GM21576 (cell line): ENCODE measurements at regions not wholly inside any gene's neighbourhood (a gene's known extent, or its start where the extent isn't known, plus 50 kb on each side); places are given as distances from the start of the nearest gene placed in this dataset.
"Not testable (repeated sequence)": the region's sequence is repeated elsewhere in the genome, so short reads cannot be mapped to it uniquely, and the experiment has no call there.

Source experiments
- ATAC-seq: cut with Tn5 transposase; IDR thresholded peaks from one replicate; pipeline ENCODE4 v1.9.1; 2021; ENCODE audit warnings: mild to moderate bottlenecking, moderate library complexity; ENCODE audit not compliant: unreplicated experiment

GRCh38 chr1:30147188-30147587, 576.2 kb downstream of the MATN1 start:
- no peak for ATAC-seq

- ATAC-seq = no peak
Observed at GRCh38 chr1:30146448-30146847, 576.9 kb downstream of the MATN1 start.

- ATAC-seq = no peak
Observed at GRCh38 chr1:30145723-30146303, 577.6 kb downstream of the MATN1 start.

GRCh38 chr1:30144831-30145230, 578.6 kb downstream of the MATN1 start:
- ATAC-seq = no peak

- no peak for ATAC-seq
Observed at GRCh38 chr1:30143517-30143916, 579.9 kb downstream of the MATN1 start.

GRCh38 chr1:30140566-30140965, 582.8 kb downstream of the MATN1 start:
- no peak for ATAC-seq

- no peak for ATAC-seq
Observed at GRCh38 chr1:30138891-30139290, 584.5 kb downstream of the MATN1 start.

GRCh38 chr1:30137001-30137400, 586.4 kb downstream of the MATN1 start:
- ATAC-seq = no peak

GRCh38 chr1:30135698-30136097, 587.7 kb downstream of the MATN1 start:
- ATAC-seq = no peak

- ATAC-seq = no peak
Observed at GRCh38 chr1:30134466-30135217, 588.7 kb downstream of the MATN1 start.

- ATAC-seq = no peak
Observed at GRCh38 chr1:30133414-30134055, 589.9 kb downstream of the MATN1 start.

- ATAC-seq = no peak
Observed at GRCh38 chr1:30132602-30133286, 590.6 kb downstream of the MATN1 start.

- not testable (repeated sequence) for ATAC-seq
Observed at GRCh38 chr1:30130566-30130965, 592.8 kb downstream of the MATN1 start.

GRCh38 chr1:30130099-30130498, 593.3 kb downstream of the MATN1 start:
- ATAC-seq = no peak

- ATAC-seq = no peak
Observed at GRCh38 chr1:30129421-30130055, 593.8 kb downstream of the MATN1 start.

GRCh38 chr1:30129001-30129408, 594.4 kb downstream of the MATN1 start:
- ATAC-seq = no peak

- no peak for ATAC-seq
Observed at GRCh38 chr1:30126848-30127247, 596.5 kb downstream of the MATN1 start.

GRCh38 chr1:30125821-30126170, 597.6 kb downstream of the MATN1 start:
- no peak for ATAC-seq

- ATAC-seq = no peak
Observed at GRCh38 chr1:30125021-30125820, 598.2 kb downstream of the MATN1 start.

- no peak for ATAC-seq
Observed at GRCh38 chr1:30123896-30124295, 599.5 kb downstream of the MATN1 start.
